NCI-H774 (cell line): ENCODE measurements at regions not wholly inside any gene's neighbourhood (a gene's known extent, or its start where the extent isn't known, plus 50 kb on each side); places are given as distances from the start of the nearest gene placed in this dataset.
"Not testable (repeated sequence)": the region's sequence is repeated elsewhere in the genome, so short reads cannot be mapped to it uniquely, and the experiment has no call there.

Source experiments
- DNase-seq: peaks from one replicate; lab custom pipeline; 2025; lab: John Stamatoyannopoulos, UW

- not testable (repeated sequence) for DNase-seq
These were observed 294.7 kb upstream of the TEKT4 start for GRCh38 chr2:94576486-94576885.

DNA sequence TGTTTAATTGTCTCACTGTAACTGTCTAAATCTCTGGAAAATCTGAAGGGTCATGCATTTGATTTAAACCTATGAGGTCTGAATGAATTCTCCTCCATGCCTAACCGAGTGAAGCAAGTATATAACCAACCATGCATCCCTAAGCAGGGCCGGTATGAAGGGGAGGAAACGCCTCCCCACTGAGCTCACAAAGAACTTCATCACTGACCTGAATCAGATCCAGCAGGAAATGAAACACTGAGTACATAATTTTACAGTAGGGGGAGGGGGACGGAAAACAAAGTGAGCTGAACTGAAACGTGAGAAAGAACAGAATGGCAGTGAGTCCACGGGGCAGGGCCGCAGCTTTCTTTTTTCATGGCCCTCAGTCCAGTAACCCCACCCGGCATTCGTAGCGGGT, 294.1 kb upstream of the TEKT4 start:
- peak; percentile 3 for DNase-seq

GRCh38 chr2:94579221-94579620, 292.0 kb upstream of the TEKT4 start:
- DNase-seq, result not testable (repeated sequence)

GRCh38 chr2:94583081-94583723, 288.0 kb upstream of the TEKT4 start:
- not testable (repeated sequence) for DNase-seq

GRCh38 chr2:94584569-94584968, 286.7 kb upstream of the TEKT4 start:
- not testable (repeated sequence) for DNase-seq

DNA sequence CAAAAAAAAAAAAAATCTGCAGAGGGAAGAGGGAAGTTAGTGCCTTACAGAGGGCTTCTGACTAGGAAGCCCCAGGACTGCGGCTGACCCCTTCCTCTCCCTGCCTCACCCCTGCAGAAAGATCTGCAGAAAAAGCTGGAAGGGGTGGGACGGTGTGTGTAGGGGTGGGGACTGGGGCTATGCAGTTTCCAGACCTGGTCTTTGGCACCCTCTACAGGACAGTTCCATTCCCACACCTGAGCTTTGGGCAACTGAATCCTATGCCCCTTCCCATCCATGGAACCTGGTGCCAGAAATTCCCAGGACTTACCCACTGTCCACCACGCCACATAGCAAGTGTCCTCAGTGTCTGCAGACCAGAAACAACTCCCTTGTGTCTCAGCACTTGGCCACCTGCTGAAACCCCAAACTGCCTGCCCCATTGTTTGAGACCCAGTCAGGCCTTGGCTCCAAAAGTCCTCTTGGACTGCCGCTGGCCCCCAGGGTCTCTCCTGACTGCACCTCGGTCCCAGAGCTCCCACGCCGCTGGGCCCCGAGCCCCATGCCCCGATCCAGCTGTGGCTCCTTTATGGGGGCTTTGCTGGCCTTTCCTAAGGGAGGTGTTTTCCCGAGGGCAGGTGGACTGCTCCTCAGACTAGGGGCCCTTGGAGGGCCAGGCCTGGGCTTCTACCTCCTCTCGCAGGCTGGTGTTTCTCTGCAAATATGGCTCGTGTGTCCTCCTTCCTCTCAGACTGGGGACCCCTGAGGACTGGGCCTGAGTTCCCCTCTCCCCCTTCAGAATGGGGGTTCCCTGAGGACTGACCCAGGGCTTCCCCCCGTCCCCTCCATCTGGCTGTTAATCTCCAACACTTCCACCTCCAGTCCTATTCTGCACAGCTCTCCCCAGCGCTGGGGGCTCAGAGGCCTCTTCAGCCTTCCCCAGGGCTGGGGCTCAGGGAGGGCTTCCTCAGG, 284.9 kb upstream of the TEKT4 start:
- not testable (repeated sequence) for DNase-seq

DNA sequence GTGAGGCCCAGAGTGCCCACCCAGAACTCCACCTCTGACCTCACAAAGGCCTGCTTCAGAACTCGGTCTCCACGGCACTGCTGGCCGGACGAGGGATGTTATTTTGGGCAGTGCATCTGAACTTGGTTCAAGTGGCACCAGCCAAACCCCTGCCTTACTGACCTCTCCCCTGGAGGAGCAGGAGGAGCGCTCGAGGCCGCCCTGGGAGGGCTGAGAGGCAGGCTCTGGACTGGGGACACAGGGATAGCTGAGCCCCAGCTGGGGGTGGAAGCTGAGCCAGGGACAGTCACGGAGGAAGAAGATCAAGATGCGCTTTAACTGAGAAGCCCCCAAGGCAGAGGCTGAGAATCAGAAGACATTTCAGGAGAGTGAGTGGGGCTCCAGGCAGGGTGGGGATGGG, 284.2 kb upstream of the TEKT4 start:
- not testable (repeated sequence) for DNase-seq

GRCh38 chr2:94594019-94594836, 277.0 kb upstream of the TEKT4 start:
- DNase-seq, result not testable (repeated sequence)

- not testable (repeated sequence) for DNase-seq
These were observed 275.3 kb upstream of the TEKT4 start for GRCh38 chr2:94595956-94596355.

DNA sequence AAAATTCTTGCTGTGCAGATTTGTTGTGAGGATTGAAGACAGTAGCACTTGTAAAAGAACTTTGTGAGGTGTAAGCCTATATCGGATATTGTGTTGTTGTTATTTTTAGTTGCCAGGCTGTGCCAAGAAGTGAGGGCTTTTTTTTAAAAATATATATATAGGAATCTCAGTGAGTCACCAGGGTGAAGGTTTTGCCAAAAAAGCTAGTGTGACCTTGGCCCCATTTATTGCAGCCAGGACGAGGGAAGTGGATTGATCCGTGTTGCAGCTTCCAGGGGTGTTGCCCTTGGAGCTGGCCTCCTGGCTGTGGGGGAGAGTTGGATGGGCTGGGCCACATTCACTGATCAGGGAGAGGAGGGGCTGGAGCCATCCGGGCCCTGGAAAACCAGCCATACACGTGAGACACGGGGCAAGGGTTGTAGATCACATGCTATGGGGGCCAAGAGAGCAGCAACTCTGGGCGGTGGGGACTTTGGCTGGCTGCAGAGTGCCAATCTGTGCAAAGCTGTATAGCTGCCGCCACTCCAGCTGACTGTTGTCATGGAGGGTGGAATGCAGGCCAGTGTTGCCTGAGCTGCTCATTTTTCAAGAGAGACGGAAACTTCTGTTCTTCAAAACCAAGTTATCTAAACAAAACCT, 273.0 kb upstream of the TEKT4 start:
- not testable (repeated sequence) for DNase-seq

DNA sequence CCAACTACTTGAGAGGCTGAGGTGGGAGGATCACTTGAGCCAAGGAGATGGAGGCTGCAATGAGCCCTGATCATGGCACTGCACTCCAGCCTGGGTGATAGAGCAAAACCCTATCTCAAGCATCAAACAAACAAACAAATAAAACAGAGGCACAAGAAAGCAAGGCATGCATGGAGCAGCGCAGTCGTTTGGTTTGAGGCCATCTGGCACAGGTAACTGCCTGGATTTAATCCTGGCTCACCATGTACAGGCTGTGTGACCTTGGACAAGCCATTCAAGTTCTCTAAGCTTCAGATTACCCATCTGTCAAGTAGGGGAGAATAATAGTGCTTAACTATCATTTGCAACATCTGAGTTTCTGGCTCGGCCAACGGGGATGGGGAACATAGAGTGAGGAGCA, 270.3 kb upstream of the TEKT4 start:
- not testable (repeated sequence) for DNase-seq

DNA sequence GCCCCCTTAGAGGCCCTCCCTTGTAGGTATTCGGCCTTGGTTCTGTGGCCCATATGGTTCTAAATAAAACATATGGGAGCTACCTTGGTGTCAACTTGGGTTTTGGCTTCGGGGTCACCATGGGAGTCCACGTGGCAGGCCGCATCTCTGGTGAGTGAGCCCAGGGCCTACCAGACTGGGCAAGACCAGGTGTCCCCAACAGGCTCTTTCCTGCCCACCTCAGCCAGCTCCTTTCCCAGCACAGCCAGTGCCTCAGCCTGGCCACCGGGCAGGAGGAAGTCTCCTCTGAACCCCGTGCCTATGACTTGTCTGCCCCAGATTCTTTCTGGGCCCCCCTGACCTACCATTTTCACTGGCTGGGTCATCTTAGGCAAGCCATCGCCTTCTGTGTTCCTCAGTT, 268.8 kb upstream of the TEKT4 start:
- no peak for DNase-seq

- DNase-seq, result no peak
These were observed 249.1 kb upstream of the TEKT4 start for GRCh38 chr2:94622113-94622618.

DNA sequence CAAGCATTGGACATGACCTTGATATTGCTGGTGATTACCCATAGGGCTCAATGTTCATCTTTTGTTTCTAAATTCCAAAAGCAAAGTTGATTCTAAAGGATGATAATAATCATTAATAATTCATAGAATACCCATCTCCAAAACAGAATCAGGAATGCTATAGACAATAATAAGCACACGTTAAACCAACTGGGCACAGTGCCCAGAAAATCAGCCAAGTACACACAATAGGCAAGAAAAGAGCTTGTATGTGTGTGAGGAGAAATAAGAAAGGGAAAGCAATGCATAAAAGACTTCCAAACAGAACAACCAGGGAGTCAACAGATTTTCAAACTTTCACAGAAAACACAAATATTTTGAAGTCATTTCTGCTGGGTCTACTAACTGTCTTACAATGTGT, 242.3 kb upstream of the TEKT4 start:
- not testable (repeated sequence) for DNase-seq

DNA sequence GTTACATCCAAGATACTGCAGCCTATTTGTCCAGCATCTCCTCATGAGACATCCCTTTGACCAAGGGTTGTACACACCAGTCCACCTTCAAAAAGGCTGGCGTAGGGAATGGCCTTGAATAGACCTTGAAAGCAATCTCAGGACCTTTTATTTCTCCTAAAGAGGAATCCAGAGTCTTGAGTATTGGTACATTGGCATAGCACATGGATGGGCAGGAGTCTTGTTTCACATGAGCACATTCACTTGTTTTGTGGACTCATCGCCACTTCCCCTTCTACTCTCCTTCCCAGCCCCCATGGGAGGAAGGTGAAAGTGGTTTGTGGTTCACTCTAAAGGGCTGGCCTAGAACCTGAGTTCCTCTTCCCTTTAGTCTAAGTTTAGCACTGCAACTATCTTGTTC, 229.8 kb upstream of the TEKT4 start:
- DNase-seq, result not testable (repeated sequence)

DNA sequence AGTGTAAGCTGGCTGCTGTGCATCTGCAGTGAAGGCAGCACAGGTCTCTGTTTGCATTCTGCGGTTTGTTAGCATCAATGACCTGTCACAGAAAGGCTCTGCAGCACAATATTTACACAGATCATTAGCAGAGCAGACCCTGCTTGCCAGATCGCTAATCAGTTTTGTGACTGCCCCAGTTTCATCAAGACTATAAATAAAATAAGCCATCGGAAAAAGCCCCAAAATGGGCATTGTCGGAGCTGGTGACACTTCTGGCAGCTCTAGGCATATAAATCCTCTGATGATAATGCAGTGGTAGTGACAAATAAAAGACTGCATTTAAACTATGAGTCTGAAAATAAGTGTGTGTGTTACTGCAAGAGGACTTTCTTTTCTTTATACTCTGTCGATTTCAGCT, 219.1 kb upstream of the TEKT4 start:
- DNase-seq, result peak; percentile 12

- peak; percentile 65 for DNase-seq
These were observed 201.4 kb upstream of the TEKT4 start for GRCh38 chr2:94669858-94670257.

DNA sequence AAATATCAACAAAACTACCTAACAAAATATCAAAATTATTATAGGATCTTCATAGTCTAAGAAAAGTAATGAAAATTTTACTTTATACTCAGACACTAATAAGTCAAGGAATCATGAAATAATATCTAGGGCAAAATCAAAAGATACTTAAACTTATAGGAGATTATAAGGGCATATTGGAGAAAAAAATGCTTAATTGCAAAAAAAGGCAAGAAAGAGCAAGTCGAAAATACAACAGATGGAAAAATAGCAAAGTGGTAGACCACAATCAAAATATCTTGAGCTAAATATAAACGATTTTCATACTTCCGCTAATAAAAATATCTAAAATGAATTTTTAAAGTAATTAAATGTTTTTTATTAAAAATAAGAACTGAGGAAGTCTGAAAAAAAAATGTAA, 177.0 kb upstream of the TEKT4 start:
- not testable (repeated sequence) for DNase-seq

- not testable (repeated sequence) for DNase-seq
These were observed 162.2 kb upstream of the TEKT4 start for GRCh38 chr2:94708982-94709381.

GRCh38 chr2:94725543-94725942, 145.7 kb upstream of the TEKT4 start:
- no peak for DNase-seq

DNA sequence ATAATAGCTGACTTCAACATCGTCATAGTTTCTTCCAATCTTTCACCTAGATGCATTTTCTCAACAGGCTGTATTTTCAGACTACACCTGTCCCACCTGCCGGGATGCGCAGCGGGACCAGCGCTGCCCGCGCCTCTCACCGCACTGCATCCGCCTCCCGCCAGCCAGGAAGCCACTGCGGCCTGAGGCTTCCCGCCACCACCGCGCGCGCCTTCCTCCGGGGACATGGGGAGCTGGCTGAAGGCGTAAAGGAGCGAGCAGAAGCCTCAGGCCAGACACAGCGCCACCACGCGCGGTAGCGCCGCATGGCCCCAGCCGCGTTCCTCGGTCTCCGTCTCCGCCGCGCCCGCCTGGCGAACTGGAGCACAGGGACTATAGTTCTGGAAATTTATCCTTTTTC, 135.7 kb upstream of the TEKT4 start:
- not testable (repeated sequence) for DNase-seq

- DNase-seq, result not testable (repeated sequence)
These were observed 134.1 kb upstream of the TEKT4 start for GRCh38 chr2:94737145-94737544.
